GM12891 (cell line): ENCODE measurements at regions not wholly inside any gene's neighbourhood (a gene's known extent, or its start where the extent isn't known, plus 50 kb on each side); places are given as distances from the start of the nearest gene placed in this dataset.

Experiments used
- PAX5 ChIP-seq: IDR thresholded peaks from 2 replicates; pipeline ENCODE4 v1.6.1; 2011; ENCODE audit warnings: low read length, moderate library complexity, mild to moderate bottlenecking; ENCODE audit not compliant: insufficient read depth, severe bottlenecking
- POLR2A ChIP-seq: IDR thresholded peaks from 2 replicates; pipeline ENCODE4 v1.6.1; 2011; ENCODE audit warnings: low read depth, low read length, control low read depth
- POLR2AphosphoS5 ChIP-seq: IDR thresholded peaks from 2 replicates; pipeline ENCODE4 v1.6.1; 2011; ENCODE audit warnings: low read depth, low read length, control low read depth
- SPI1 ChIP-seq: IDR thresholded peaks from 2 replicates; pipeline ENCODE4 v1.6.1; 2011; ENCODE audit warnings: low read depth, low read length, control low read depth
- TAF1 ChIP-seq: IDR thresholded peaks from 2 replicates; pipeline ENCODE4 v1.6.1; 2011; ENCODE audit warnings: low read depth, low read length, control low read depth

DNA sequence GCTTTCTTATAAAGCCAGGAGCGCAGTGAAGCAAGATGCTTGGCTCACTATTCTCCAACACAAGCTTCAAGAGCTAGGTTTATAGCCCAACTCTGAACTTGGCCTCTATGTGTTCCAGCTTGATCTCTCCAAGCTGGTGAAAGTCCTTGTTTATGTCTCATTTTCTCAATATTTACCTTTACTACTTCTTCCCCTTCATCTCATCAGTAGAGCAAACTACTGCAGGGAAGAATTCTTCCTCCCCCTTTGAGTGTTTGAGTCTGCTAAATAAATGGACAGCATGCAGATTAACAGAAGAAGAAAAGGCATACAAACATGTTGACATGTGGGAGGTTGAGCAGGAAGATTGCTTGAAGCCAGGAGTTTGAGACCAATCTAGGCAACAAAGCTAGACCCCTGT, 460.7 kb downstream of the ZNF608 start:
- TF ChIP-seq POLR2A, result no peak
- TF ChIP-seq TAF1, result no peak
- TF ChIP-seq POLR2AphosphoS5, result no peak
- TF ChIP-seq SPI1, result no peak
- no peak for TF ChIP-seq PAX5
